Spleen (tissue), 11 donors: ENCODE measurements at regions not wholly inside any gene's neighbourhood (a gene's known extent, or its start where the extent isn't known, plus 50 kb on each side); places are given as distances from the start of the nearest gene placed in this dataset.

Experiments
- DNase-seq: peaks from one replicate; pipeline ENCODE4 v3.0.0-alpha.2; 2020
- H3K27ac ChIP-seq, 8 donors: fragments of 200-600 bp; sonication (generic) in 7 of 8; 1 replicate in 4 of 8; 2 replicates in 4 of 8; pipeline versions ENCODE4 v1.5.0 to v1.8.0; 2016 to 2021; ENCODE audit warnings: inconsistent platforms in 4 of 8, mild to moderate bottlenecking in 4 of 8, moderate library complexity in 1 of 8
- H3K27me3 ChIP-seq, 7 donors: fragments of 200-600 bp; sonication (generic) in 6 of 7; replicated peaks in 1 of 7; 1 replicate in 4 of 7; 2 replicates in 3 of 7; pipeline versions ENCODE4 v1.5.0 to v1.8.0; 2016 to 2021; ENCODE audit warnings: inconsistent platforms in 3 of 7, mild to moderate bottlenecking in 1 of 7
- H3K36me3 ChIP-seq, 6 donors: fragments of 200-600 bp; sonication (generic) in 5 of 6; 1 replicate in 4 of 6; 2 replicates in 2 of 6; pipeline versions ENCODE4 v1.5.0 to v1.8.0; 2016 to 2021; ENCODE audit warnings: inconsistent platforms in 2 of 6
- H3K4me1 ChIP-seq, 6 donors: fragments of 200-600 bp; sonication (generic) in 5 of 6; 1 replicate in 3 of 6; 2 replicates in 3 of 6; pipeline versions ENCODE4 v1.5.0 to v1.8.0; 2016 to 2021; ENCODE audit warnings: inconsistent platforms in 3 of 6
- H3K4me3 ChIP-seq, 8 donors: fragments of 200-600 bp; sonication (generic) in 7 of 8; 1 replicate in 4 of 8; 2 replicates in 4 of 8; pipeline versions ENCODE4 v1.5.0 to v1.8.0; 2016 to 2021; ENCODE audit warnings: inconsistent platforms in 4 of 8, mild to moderate bottlenecking in 4 of 8, moderate library complexity in 2 of 8
- H3K9me3 ChIP-seq, 8 donors: fragments of 200-600 bp; sonication (generic) in 7 of 8; 1 replicate in 4 of 8; 2 replicates in 4 of 8; pipeline versions ENCODE4 v1.5.0 to v1.8.0; 2016 to 2021; ENCODE audit warnings: inconsistent platforms in 4 of 8
- POLR2A ChIP-seq, 3 donors: fragments of 450-650 bp; IDR thresholded peaks; one replicate each; pipeline ENCODE4 v1.5.1; 2017; ENCODE audit warnings: antibody characterized with exemption in 3 of 3, mild to moderate bottlenecking in 1 of 3
- POLR2AphosphoS5 ChIP-seq, 3 donors: sonication (generic); formaldehyde crosslinking; IDR thresholded peaks; one replicate each; pipeline ENCODE4 v1.5.1; 2017; ENCODE audit warnings: antibody characterized with exemption in 3 of 3
- WGBS, 5 donors: extraction: QIAGEN DNeasy Blood & Tissue Kit in 3 of 5; methylation state at CpG; one replicate each; pipeline versions ENCODE4 v1.1.5 to v1.1.7; 2013 to 2018; 5-methylcytosine and 5-hydroxymethylcytosine counted together
- intact Hi-C: fragments of 100-400 bp; cut with DNase I; formaldehyde crosslinking; loops from one replicate; pipeline ENCODE4 v1.15.0; 2023; ENCODE audit warnings: low total_unique reads
- TF ChIP-seq, protein P1 (sequence below), 11 experiments: fragments of 200-600 bp in 7 of 11; fragments of 450-650 bp in 4 of 11; sonication (generic) in 4 of 11; IDR thresholded peaks in 8 of 11; conservative IDR thresholded peaks in 3 of 11; 1 replicate in 7 of 11; 2 replicates in 4 of 11; pipeline versions ENCODE4 v1.4.0 to v1.8.0; 2016 to 2021; ENCODE audit warnings: antibody characterized with exemption in 11 of 11, inconsistent platforms in 4 of 11, mild to moderate bottlenecking in 1 of 11
- donor health status: healthy with polysubstance abuse.
- donor health status: DM: no; HTN: no; CAD: no; lungs with moderate emphysema.
- donor health status: DM: no; HTN: no; CAD: no.
- donor health status: Bipolar disorder and iron deficiency.
- donor health status: healthy.
- donor health status: DM: no; HTN: no; CAD: no.
- donor health status: DM: yes; HTN: yes; CAD: no.

DNA sequence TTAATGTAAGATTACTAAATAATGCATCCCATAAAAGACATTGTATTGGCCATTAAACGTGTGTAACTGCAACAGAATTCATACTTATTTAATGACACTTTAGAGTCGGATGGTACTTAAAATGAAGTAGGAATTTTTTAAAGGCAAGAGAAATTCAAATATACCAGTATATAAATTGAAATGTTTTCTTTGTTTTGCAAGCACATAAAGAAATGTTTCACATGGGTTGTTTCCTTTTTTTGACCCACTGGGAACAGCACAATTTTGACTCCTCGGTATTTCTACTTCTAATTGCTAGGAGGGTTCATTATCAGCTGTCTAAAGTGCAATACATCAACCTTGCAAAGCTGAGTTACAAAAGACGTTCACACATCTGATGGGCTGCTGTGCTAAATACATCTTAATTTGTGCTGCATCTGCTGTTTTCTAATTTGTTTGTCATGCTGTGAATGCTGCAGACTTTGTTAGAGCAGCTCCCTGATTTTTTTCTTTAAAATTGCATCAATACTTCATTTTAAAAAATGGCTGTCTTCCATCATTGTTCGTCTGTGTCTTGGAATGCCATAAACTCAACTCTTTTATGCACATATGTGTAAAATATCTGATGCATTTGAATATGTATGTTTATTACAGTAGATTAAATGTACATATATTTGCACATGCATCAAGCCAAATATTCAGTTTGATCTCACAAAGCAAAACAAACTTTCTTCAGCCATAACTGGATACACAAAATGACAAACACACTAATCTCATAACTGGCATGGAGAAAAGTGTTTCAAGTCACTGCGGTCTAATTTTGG lies 454.0 kb upstream of the GRAMD2B start:
- H3K9me3 ChIP-seq, result no peaks in the 10 kb centered on the region
- H3K4me1 ChIP-seq, result no peaks in the 10 kb centered on the region
- DNase-seq, result no peak
- no peak overlapping the region for H3K27ac ChIP-seq
- intact Hi-C loops, result no loop called here
- H3K4me3 ChIP-seq, result no peak overlapping the region
- TF ChIP-seq POLR2A (IDR thresholded peaks at IDR 0.05) (no peak), POLR2AphosphoS5 (IDR thresholded peaks at IDR 0.05) (no peak)
- TF ChIP-seq, protein P1, sequence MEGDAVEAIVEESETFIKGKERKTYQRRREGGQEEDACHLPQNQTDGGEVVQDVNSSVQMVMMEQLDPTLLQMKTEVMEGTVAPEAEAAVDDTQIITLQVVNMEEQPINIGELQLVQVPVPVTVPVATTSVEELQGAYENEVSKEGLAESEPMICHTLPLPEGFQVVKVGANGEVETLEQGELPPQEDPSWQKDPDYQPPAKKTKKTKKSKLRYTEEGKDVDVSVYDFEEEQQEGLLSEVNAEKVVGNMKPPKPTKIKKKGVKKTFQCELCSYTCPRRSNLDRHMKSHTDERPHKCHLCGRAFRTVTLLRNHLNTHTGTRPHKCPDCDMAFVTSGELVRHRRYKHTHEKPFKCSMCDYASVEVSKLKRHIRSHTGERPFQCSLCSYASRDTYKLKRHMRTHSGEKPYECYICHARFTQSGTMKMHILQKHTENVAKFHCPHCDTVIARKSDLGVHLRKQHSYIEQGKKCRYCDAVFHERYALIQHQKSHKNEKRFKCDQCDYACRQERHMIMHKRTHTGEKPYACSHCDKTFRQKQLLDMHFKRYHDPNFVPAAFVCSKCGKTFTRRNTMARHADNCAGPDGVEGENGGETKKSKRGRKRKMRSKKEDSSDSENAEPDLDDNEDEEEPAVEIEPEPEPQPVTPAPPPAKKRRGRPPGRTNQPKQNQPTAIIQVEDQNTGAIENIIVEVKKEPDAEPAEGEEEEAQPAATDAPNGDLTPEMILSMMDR (IDR thresholded peaks at IDR 0.05 in 8 of 11, conservative IDR thresholded peaks at IDR 0.05 in 3 of 11), result no peak
- no peaks in the 10 kb centered on the region for H3K36me3 ChIP-seq
- no peaks in the 10 kb centered on the region for H3K27me3 ChIP-seq
- WGBS, 5 donors, result 76 to 87% (median 82%) methylated on average over 6 of the region's 6 CpGs

DNA sequence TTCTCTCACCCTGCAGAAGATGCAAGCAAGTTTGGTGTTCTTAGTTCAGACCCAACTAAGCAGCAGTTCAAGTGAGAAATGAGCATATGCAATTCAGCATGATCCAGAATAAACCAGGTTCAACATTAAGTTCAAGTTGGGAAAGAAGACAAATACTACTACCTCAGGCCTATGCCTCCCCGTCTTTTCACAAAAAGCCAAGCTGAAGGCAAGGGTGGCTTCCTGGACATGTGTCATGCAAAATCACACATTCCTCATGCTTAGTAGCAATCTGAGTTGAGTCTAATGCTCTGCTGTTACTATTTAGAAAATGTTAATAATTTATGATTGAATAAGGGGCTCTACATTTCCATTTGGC lies 453.4 kb upstream of the GRAMD2B start:
- Histone ChIP-seq H3K9me3 (no peaks in the 10 kb centered on the region), H3K27me3 (no peaks in the 10 kb centered on the region), H3K27ac (no peak overlapping the region), H3K4me3 (no peak overlapping the region), H3K4me1 (no peaks in the 10 kb centered on the region), H3K36me3 (no peaks in the 10 kb centered on the region)
- TF ChIP-seq, protein P1 (IDR thresholded peaks at IDR 0.05 in 8 of 11, conservative IDR thresholded peaks at IDR 0.05 in 3 of 11), result no peak
- TF ChIP-seq POLR2AphosphoS5 (IDR thresholded peaks at IDR 0.05), result no peak
- no peak for TF ChIP-seq POLR2A (IDR thresholded peaks at IDR 0.05)
- intact Hi-C loops, result no loop called here
- no peak for DNase-seq
- 67 to 100% (median 90%) methylated on average over 1 of the region's 1 CpG for WGBS, 5 donors

GRCh38 chr5:125970631-125971307 lies 452.4 kb upstream of the GRAMD2B start:
- Histone ChIP-seq H3K36me3 (no peaks in the 10 kb centered on the region), H3K4me1 (no peaks in the 10 kb centered on the region), H3K4me3 (no peak overlapping the region), H3K9me3 (no peaks in the 10 kb centered on the region), H3K27ac (no peak overlapping the region), H3K27me3 (no peaks in the 10 kb centered on the region)
- intact Hi-C loops, result no loop called here
- no peak for DNase-seq
- 67 to 84% (median 79%) methylated on average over 7 of the region's 7 CpGs for WGBS, 5 donors
- TF ChIP-seq POLR2A (IDR thresholded peaks at IDR 0.05) (no peak), POLR2AphosphoS5 (IDR thresholded peaks at IDR 0.05) (no peak)
- TF ChIP-seq, protein P1 (IDR thresholded peaks at IDR 0.05 in 8 of 11, conservative IDR thresholded peaks at IDR 0.05 in 3 of 11), result no peak

- Histone ChIP-seq H3K4me1 (no peaks in the 10 kb centered on the region), H3K27ac (no peak overlapping the region), H3K4me3 (no peak overlapping the region), H3K36me3 (no peaks in the 10 kb centered on the region), H3K9me3 (no peaks in the 10 kb centered on the region), H3K27me3 (no peaks in the 10 kb centered on the region)
- intact Hi-C loops, result no loop called here
- WGBS, 5 donors, result 52 to 84% (median 77%) methylated on average over 3 of the region's 3 CpGs
- no peak for DNase-seq
- no peak for TF ChIP-seq POLR2AphosphoS5 (IDR thresholded peaks at IDR 0.05)
- TF ChIP-seq, protein P1 (IDR thresholded peaks at IDR 0.05 in 8 of 11, conservative IDR thresholded peaks at IDR 0.05 in 3 of 11), result no peak
- TF ChIP-seq POLR2A (IDR thresholded peaks at IDR 0.05), result no peak
Observed at GRCh38 chr5:125972706-125973105, 450.5 kb upstream of the GRAMD2B start.
